BLaER1 treated with 17β-estradiol and CSF1 and Interleukin-3, amounts not matched to agents 10 nM and 100 nM (cell line): ENCODE measurements at regions not wholly inside any gene's neighbourhood (a gene's known extent, or its start where the extent isn't known, plus 50 kb on each side); places are given as distances from the start of the nearest gene placed in this dataset.
A peak's percentile ranks its signal among the peaks of the same experiment; 100 is the strongest.
"Not testable (repeated sequence)": the region's sequence is repeated elsewhere in the genome, so short reads cannot be mapped to it uniquely, and the experiment has no call there.

ENCODE experiments used
- H3K27ac ChIP-seq, 11 experiments: shearing (Covaris generic); formaldehyde crosslinking; 2 replicates each; pipeline ENCODE4 v1.8.1; 2022
- H3K27me3 ChIP-seq, 11 experiments: shearing (Covaris generic); formaldehyde crosslinking; 2 replicates each; pipeline ENCODE4 v1.8.1; 2022
- H3K36me3 ChIP-seq, 11 experiments: shearing (Covaris generic); formaldehyde crosslinking; 2 replicates each; pipeline ENCODE4 v1.8.1; 2022
- H3K4me1 ChIP-seq, 10 experiments: shearing (Covaris generic); formaldehyde crosslinking; 2 replicates each; pipeline ENCODE4 v1.8.1; 2022
- H3K4me2 ChIP-seq, 11 experiments: shearing (Covaris generic); formaldehyde crosslinking; 2 replicates each; pipeline ENCODE4 v1.8.1; 2022
- H3K4me3 ChIP-seq, 10 experiments: shearing (Covaris generic); formaldehyde crosslinking; 2 replicates each; pipeline ENCODE4 v1.8.1; 2022
- H3K9ac ChIP-seq, 11 experiments: shearing (Covaris generic); formaldehyde crosslinking; 2 replicates each; pipeline ENCODE4 v1.8.1; 2022
- H3K9me3 ChIP-seq, 11 experiments: shearing (Covaris generic); formaldehyde crosslinking; replicated peaks in 1 of 11; 2 replicates each; pipeline ENCODE4 v1.8.1; 2022
- H4K20me1 ChIP-seq, 11 experiments: shearing (Covaris generic); formaldehyde crosslinking; 2 replicates each; pipeline ENCODE4 v1.8.1; 2022
- Cebpa-rat ChIP-seq, 11 experiments: shearing (Covaris generic); IDR thresholded peaks; 2 replicates each; pipeline ENCODE4 v1.8.1; 2022

DNA sequence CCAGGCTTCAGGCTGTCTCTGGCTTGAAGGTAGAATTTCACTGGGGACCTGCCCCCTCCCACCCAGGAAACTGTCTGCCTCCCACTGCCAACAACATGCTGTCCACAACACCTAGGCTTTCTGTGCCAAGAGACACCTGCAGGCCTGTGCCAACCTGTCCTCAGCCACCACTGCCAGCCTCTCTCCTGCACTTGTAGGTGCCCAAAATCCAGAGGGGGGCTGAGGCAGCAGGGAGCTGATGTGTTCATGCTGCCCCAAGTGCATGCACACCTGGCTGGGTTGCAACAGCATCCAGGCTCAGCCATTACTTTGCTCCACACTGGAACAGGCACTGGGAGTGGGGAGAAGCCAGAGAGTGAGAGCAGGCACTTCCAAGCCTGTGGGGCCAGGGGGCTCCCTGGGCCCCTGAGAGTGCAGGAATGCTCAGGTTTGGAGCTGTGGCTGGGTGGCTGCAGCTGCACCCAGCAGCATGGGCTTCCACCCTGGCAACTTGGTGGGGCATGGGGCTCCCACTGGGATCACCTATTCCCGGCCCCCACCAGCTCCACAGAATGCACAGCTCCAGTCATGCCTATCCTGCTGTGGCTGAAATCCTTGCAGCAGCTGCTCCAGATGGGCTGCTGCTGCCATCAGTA is 218.1 kb upstream of the OBI1 start:
- H3K4me3 ChIP-seq = no peak overlapping the region
- no peak overlapping the region for H3K4me2 ChIP-seq
- no peaks in the 10 kb centered on the region for H4K20me1 ChIP-seq
- no peaks in the 10 kb centered on the region for H3K4me1 ChIP-seq
- no peaks in the 10 kb centered on the region for H3K27me3 ChIP-seq
- H3K9ac ChIP-seq = no peak overlapping the region
- no peaks in the 10 kb centered on the region for H3K36me3 ChIP-seq
- no peak overlapping the region for H3K27ac ChIP-seq
- no peak for TF ChIP-seq Cebpa-rat (IDR thresholded peaks at IDR 0.05)
- H3K9me3 ChIP-seq = no peaks in the 10 kb centered on the region

GRCh38 chr13:78875792-78876580 is 217.0 kb upstream of the OBI1 start:
- Histone ChIP-seq H3K4me3 (no peak overlapping the region), H3K27ac (no peak overlapping the region), H3K4me2 (no peak overlapping the region), H3K27me3 (no peaks in the 10 kb centered on the region), H3K9me3 (no peaks in the 10 kb centered on the region), H4K20me1 (no peaks in the 10 kb centered on the region), H3K36me3 (no peaks in the 10 kb centered on the region), H3K4me1 (no peaks in the 10 kb centered on the region), H3K9ac (no peak overlapping the region)
- no peak for TF ChIP-seq Cebpa-rat (IDR thresholded peaks at IDR 0.05)

GRCh38 chr13:78868991-78869390 is 210.0 kb upstream of the OBI1 start:
- no peaks in the 10 kb centered on the region; a peak in 1 of 22 replicates for H3K9me3 ChIP-seq

GRCh38 chr13:78867655-78868054 is 208.7 kb upstream of the OBI1 start:
- Histone ChIP-seq H4K20me1 (no peaks in the 10 kb centered on the region), H3K9me3 (no peaks in the 10 kb centered on the region; a peak in 1 of 22 replicates), H3K4me2 (no peak overlapping the region), H3K9ac (no peak overlapping the region), H3K4me3 (no peak overlapping the region), H3K4me1 (no peaks in the 10 kb centered on the region), H3K27ac (no peak overlapping the region), H3K36me3 (no peaks in the 10 kb centered on the region), H3K27me3 (no peaks in the 10 kb centered on the region)
- TF ChIP-seq Cebpa-rat (IDR thresholded peaks at IDR 0.05) = no peak

More at GRCh38 chr13:78868991-78869390, 210.0 kb upstream of the OBI1 start:
- Histone ChIP-seq H3K4me2 (no peak overlapping the region), H3K27me3 (no peaks in the 10 kb centered on the region), H3K36me3 (no peaks in the 10 kb centered on the region), H3K9ac (no peak overlapping the region), H3K4me1 (no peaks in the 10 kb centered on the region), H3K4me3 (no peak overlapping the region), H4K20me1 (no peaks in the 10 kb centered on the region), H3K27ac (no peak overlapping the region)
- no peak for TF ChIP-seq Cebpa-rat (IDR thresholded peaks at IDR 0.05)

DNA sequence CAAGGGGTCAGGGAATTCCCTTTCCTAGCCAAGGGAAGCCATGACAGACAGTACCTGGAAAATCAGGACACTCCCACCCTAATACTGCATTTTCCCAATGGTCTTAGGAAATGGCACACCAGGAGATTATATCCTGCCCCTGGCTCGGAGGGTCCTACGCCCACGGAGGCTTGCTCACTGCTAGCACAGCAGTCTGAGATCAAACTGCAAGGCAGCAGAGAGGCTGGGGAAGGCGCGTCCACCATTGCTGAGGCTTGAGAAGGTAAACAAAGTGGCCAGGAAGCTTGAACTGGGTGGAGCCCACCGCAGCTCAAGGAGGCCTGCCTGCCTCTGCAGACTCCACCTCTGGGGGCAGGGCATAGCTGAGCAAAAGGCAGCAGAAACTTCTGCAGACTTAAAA is 207.1 kb upstream of the OBI1 start:
- not testable (repeated sequence) for H4K20me1 ChIP-seq, H3K27ac ChIP-seq, H3K36me3 ChIP-seq, H3K4me3 ChIP-seq, H3K27me3 ChIP-seq, H3K4me2 ChIP-seq, H3K9me3 ChIP-seq, H3K9ac ChIP-seq, H3K4me1 ChIP-seq

DNA sequence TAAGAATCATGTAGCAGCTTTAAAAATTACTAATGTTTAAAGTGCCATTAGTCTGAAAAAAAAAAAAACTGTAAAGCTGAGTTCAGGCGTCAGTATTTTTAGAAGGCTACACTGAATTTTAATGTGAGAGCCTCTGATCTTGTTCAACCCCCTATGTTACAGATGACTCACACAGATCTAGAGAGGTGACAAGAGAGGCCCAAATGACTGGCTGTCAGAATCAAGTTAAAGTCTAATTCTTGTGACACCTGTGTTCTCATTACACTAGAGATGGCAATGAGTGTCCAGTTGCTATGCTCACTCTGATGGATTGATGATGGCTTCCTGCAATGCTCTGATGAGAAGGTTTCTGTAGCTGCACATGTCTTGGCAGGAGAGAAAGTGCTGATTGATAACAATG is 203.5 kb upstream of the OBI1 start:
- H3K4me3 ChIP-seq = no peak overlapping the region
- H3K27ac ChIP-seq = no peak overlapping the region
- no peaks in the 10 kb centered on the region for H4K20me1 ChIP-seq
- H3K9ac ChIP-seq = no peak overlapping the region
- H3K4me1 ChIP-seq = no peaks in the 10 kb centered on the region
- H3K27me3 ChIP-seq = no peaks in the 10 kb centered on the region
- peaks cover 6 to 13% (median 10%) of the 10 kb centered on the region in 11 experiments; a peak in 18 of 22 replicates for H3K9me3 ChIP-seq
- no peak for TF ChIP-seq Cebpa-rat (IDR thresholded peaks at IDR 0.05)
- no peaks in the 10 kb centered on the region for H3K36me3 ChIP-seq
- H3K4me2 ChIP-seq = no peak overlapping the region

DNA sequence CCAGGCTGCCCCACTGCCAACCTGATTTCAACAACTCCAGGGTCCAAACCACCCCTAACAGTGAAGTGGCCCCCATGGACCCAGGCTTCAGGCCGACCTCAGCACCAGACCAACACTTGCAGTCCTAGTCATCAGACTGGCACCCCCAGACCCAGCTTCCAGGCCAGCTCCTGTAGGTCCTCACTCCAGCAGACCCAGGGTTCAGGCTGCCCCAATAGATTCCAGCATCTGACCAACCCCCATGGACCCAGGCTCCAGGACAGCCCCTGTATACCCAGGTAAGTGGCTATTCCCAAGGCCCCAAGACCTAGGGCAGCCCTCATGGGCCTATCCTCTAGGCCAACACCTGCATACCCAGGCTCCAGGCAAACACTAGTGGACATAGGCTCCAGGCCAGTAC is 193.8 kb upstream of the OBI1 start:
- Histone ChIP-seq H3K36me3 (no peaks in the 10 kb centered on the region), H3K27me3 (no peaks in the 10 kb centered on the region), H3K9ac (no peak overlapping the region), H3K4me2 (no peak overlapping the region), H4K20me1 (no peaks in the 10 kb centered on the region), H3K27ac (no peak overlapping the region), H3K9me3 (peaks cover 12 to 22% (median 19%) of the 10 kb centered on the region in 11 experiments; a peak in 21 of 22 replicates), H3K4me3 (no peak overlapping the region), H3K4me1 (peaks cover 0 to under 1% (median 0%) of the 10 kb centered on the region in 10 experiments; a peak in 3 of 20 replicates)
- TF ChIP-seq Cebpa-rat (IDR thresholded peaks at IDR 0.05) = no peak

DNA sequence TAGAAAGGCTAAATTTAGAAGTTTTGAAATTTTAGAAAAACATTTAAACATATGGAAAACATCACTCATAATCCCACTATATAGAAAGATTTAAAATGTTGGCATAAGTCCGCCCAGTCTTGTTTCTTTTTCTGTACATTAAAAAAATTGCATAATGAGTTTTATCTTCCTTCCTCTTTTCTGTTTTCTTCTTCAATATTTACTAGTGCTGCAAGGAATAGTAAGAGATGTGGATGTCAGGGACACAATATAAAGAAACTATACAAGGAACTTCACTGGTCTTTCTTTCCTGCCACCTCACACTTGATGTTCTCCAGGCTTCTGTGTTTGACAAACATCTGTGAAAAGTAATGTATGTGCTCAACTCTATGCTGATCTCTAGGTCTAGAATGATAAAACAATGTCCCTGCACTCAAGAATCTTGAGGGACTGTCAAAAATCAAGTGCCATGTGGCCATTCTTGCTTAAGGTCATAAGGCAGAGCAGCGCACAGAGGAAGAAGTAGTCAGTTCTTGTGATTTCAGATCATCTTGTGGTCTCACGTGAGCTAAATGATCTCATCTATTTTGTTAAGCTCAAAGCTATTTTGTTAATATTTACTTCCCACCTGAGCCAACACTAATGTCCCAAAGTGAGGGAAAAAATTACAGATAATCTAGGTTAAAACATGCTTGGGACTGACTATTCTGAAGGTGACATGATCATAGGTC is 186.9 kb upstream of the OBI1 start:
- peak overlapping the region in 5 of 11 experiments; percentile 44 to 78 (median 55); a peak in 10 of 22 replicates for H3K4me2 ChIP-seq
- H4K20me1 ChIP-seq = no peaks in the 10 kb centered on the region
- no peaks in the 10 kb centered on the region for H3K27me3 ChIP-seq
- peak overlapping the region in 2 of 11 experiments; percentile 30 to 41; a peak in 1 of 22 replicates for H3K27ac ChIP-seq
- H3K9ac ChIP-seq = no peak overlapping the region
- peaks cover 0 to 45% (median 8%) of the 10 kb centered on the region in 10 experiments; a peak in 12 of 20 replicates for H3K4me1 ChIP-seq
- no peaks in the 10 kb centered on the region for H3K9me3 ChIP-seq
- TF ChIP-seq Cebpa-rat (IDR thresholded peaks at IDR 0.05) = no peak
- H3K4me3 ChIP-seq = no peak overlapping the region
- no peaks in the 10 kb centered on the region for H3K36me3 ChIP-seq

GRCh38 chr13:78844106-78844505 is 185.2 kb upstream of the OBI1 start:
- Histone ChIP-seq H4K20me1 (no peaks in the 10 kb centered on the region), H3K36me3 (no peaks in the 10 kb centered on the region), H3K9me3 (no peaks in the 10 kb centered on the region), H3K27me3 (no peaks in the 10 kb centered on the region), H3K9ac (no peak overlapping the region), H3K4me3 (no peak overlapping the region), H3K27ac (no peak overlapping the region), H3K4me2 (peak overlapping the region in 3 of 11 experiments; percentile 17 to 34 (median 21); a peak in 4 of 22 replicates), H3K4me1 (peaks cover 0 to 45% (median 8%) of the 10 kb centered on the region in 10 experiments; a peak in 12 of 20 replicates)
- TF ChIP-seq Cebpa-rat (IDR thresholded peaks at IDR 0.05) = no peak
